HG03565 (cell line): ENCODE measurements at regions not wholly inside any gene's neighbourhood (a gene's known extent, or its start where the extent isn't known, plus 50 kb on each side); places are given as distances from the start of the nearest gene placed in this dataset.

ENCODE experiments used
- ATAC-seq: cut with Tn5 transposase; IDR thresholded peaks from one replicate; pipeline ENCODE4 v1.9.1; 2021; ENCODE audit warnings: mild to moderate bottlenecking, moderate library complexity; ENCODE audit not compliant: unreplicated experiment

GRCh38 chr5:135249658-135250057 lies 149.4 kb downstream of the MACROH2A1 start:
- no peak for ATAC-seq

- ATAC-seq: no peak
Measured at GRCh38 chr5:135248801-135249231, 150.2 kb downstream of the MACROH2A1 start.

- no peak for ATAC-seq
Measured at GRCh38 chr5:135246923-135247795, 151.9 kb downstream of the MACROH2A1 start.

- no peak for ATAC-seq
Measured at GRCh38 chr5:135246605-135246922, 152.5 kb downstream of the MACROH2A1 start.

- no peak for ATAC-seq
Measured at GRCh38 chr5:135245521-135246499, 153.2 kb downstream of the MACROH2A1 start.

- ATAC-seq: no peak
Measured at GRCh38 chr5:135244620-135245021, 154.4 kb downstream of the MACROH2A1 start.

GRCh38 chr5:135243556-135244285 lies 155.3 kb downstream of the MACROH2A1 start:
- ATAC-seq: no peak

GRCh38 chr5:135242866-135243555 lies 156.0 kb downstream of the MACROH2A1 start:
- no peak for ATAC-seq

GRCh38 chr5:135242021-135242865 lies 156.8 kb downstream of the MACROH2A1 start:
- ATAC-seq: no peak

- ATAC-seq: no peak
Measured at GRCh38 chr5:135241536-135241935, 157.5 kb downstream of the MACROH2A1 start.

GRCh38 chr5:135240781-135241360 lies 158.2 kb downstream of the MACROH2A1 start:
- ATAC-seq: no peak

GRCh38 chr5:135240283-135240633 lies 158.8 kb downstream of the MACROH2A1 start:
- ATAC-seq: no peak

- ATAC-seq: no peak
Measured at GRCh38 chr5:135239453-135240282, 159.4 kb downstream of the MACROH2A1 start.

- ATAC-seq: no peak
Measured at GRCh38 chr5:135238622-135239452, 160.2 kb downstream of the MACROH2A1 start.

GRCh38 chr5:135237748-135238103 lies 161.3 kb downstream of the MACROH2A1 start:
- ATAC-seq: no peak

- ATAC-seq: no peak
Measured at GRCh38 chr5:135236908-135237747, 161.9 kb downstream of the MACROH2A1 start.
